ENCODE measurements at regions not wholly inside any gene's neighbourhood (a gene's known extent, or its start where the extent isn't known, plus 50 kb on each side); places are given as distances from the start of the nearest gene placed in this dataset.

- TF ChIP-seq, protein P1, sequence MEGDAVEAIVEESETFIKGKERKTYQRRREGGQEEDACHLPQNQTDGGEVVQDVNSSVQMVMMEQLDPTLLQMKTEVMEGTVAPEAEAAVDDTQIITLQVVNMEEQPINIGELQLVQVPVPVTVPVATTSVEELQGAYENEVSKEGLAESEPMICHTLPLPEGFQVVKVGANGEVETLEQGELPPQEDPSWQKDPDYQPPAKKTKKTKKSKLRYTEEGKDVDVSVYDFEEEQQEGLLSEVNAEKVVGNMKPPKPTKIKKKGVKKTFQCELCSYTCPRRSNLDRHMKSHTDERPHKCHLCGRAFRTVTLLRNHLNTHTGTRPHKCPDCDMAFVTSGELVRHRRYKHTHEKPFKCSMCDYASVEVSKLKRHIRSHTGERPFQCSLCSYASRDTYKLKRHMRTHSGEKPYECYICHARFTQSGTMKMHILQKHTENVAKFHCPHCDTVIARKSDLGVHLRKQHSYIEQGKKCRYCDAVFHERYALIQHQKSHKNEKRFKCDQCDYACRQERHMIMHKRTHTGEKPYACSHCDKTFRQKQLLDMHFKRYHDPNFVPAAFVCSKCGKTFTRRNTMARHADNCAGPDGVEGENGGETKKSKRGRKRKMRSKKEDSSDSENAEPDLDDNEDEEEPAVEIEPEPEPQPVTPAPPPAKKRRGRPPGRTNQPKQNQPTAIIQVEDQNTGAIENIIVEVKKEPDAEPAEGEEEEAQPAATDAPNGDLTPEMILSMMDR (IDR thresholded peaks at IDR 0.05; ENCODE audit: borderline replicate concordance, extremely low read depth, insufficient read depth), result no peak
- intact Hi-C loops (cut with DNase I), result no loop called here
- Histone ChIP-seq H3K36me3 (ENCODE audit: control insufficient read depth in 2 of 3, insufficient read depth in 3 of 3, low read length in 3 of 3) (no peaks in the 10 kb centered on the region), H3K27ac (ENCODE audit: low read depth in 2 of 2, low read length in 2 of 2) (no peak overlapping the region), H3K4me3 (ENCODE audit: low read length in 3 of 3) (no peak overlapping the region), H3K9ac (ENCODE audit: low read length in 3 of 3) (no peak overlapping the region), H3K27me3 (ENCODE audit: control insufficient read depth, insufficient read depth, low read length) (no peaks in the 10 kb centered on the region), H3K4me1 (ENCODE audit: control insufficient read depth in 2 of 3, insufficient read depth in 2 of 3, low read depth in 1 of 3, low read length in 3 of 3) (no peaks in the 10 kb centered on the region), H3K9me3 (ENCODE audit: control insufficient read depth in 2 of 3, insufficient read depth in 1 of 3, low read length in 3 of 3) (peaks cover 0 to 7% (median 3%) of the 10 kb centered on the region in 3 donors)
- DNase-seq (no peak), FAIRE-seq (no peak)
These were observed 513.7 kb upstream of the PTGER4 start for GRCh38 chr5:40165789-40166728.

DNA sequence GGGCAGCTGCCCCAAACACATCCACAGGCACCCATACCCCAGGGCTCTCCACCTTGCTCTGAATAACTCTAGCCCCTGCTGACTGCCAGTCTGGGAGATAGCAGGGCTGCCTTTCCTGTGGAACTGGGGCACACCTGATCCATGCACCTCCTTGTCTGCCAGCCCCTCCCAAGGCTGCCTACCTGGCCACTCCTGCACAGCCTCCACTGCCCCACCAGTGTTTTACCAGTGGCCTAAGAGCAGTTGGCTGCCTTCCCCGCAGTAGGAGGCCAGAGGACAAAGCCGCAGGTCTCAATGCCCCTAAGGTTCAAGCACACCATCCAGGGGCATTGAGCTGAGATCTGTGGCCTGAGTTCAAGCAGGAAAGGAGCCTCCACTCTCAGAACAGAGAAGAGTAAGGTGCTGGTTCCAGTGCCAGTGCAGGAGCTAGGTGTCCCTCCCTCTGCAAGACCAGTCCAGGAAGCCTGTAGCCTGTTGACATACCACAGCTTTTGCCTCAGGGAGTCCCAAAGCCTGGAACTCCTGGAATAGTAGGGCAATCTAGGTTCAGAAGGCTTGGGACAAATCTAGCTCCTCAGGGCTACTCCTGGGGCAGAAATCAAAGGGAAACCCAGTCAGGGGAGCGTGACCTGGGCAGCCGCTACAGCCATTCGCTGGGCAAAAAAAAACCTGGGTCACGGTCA, 514.5 kb upstream of the PTGER4 start:
- TF ChIP-seq, protein P1 (IDR thresholded peaks at IDR 0.05; ENCODE audit: borderline replicate concordance, extremely low read depth, insufficient read depth), result no peak

DNA sequence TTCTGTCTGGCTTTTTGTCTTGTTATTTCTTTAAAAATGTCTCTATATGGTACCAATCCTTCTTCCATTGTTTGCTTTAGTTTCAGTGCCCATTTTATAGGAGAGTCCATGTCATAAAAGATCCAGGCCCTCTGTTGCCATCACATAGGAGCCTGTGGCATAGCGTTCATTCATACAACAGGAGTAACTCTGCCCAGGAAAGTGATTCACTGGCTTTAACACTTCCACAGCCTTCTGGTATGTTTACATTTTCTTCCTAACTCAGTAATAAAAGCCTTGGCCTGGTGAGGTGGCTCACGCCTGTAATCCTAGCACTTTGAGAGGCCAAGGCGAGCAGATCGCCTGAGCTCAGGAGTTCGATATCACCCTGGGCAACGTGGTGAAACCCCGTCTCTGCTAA, 519.3 kb upstream of the PTGER4 start:
- Histone ChIP-seq H3K9me3 (ENCODE audit: control insufficient read depth in 2 of 3, insufficient read depth in 1 of 3, low read length in 3 of 3) (no peaks in the 10 kb centered on the region), H3K4me1 (ENCODE audit: control insufficient read depth in 2 of 3, insufficient read depth in 2 of 3, low read depth in 1 of 3, low read length in 3 of 3) (no peaks in the 10 kb centered on the region), H3K4me3 (ENCODE audit: low read length in 3 of 3) (no peak overlapping the region), H3K27ac (ENCODE audit: low read depth in 2 of 2, low read length in 2 of 2) (no peak overlapping the region), H3K9ac (ENCODE audit: low read length in 3 of 3) (no peak overlapping the region), H3K36me3 (ENCODE audit: control insufficient read depth in 2 of 3, insufficient read depth in 3 of 3, low read length in 3 of 3) (no peaks in the 10 kb centered on the region), H3K27me3 (ENCODE audit: control insufficient read depth, insufficient read depth, low read length) (no peaks in the 10 kb centered on the region)
- TF ChIP-seq, protein P1 (IDR thresholded peaks at IDR 0.05; ENCODE audit: borderline replicate concordance, extremely low read depth, insufficient read depth), result no peak
- intact Hi-C loops (cut with DNase I), result no loop called here
- no peak for FAIRE-seq
- DNase-seq, result no peak

More for the DNA sequence above, 514.5 kb upstream of the PTGER4 start:
- H3K4me1 ChIP-seq (ENCODE audit: control insufficient read depth in 2 of 3, insufficient read depth in 2 of 3, low read depth in 1 of 3, low read length in 3 of 3), result no peaks in the 10 kb centered on the region
- no peak overlapping the region for H3K4me3 ChIP-seq (ENCODE audit: low read length in 3 of 3)
- DNase-seq (no peak), FAIRE-seq (no peak)
- no peak overlapping the region for H3K27ac ChIP-seq (ENCODE audit: low read depth in 2 of 2, low read length in 2 of 2)
- H3K36me3 ChIP-seq (ENCODE audit: control insufficient read depth in 2 of 3, insufficient read depth in 3 of 3, low read length in 3 of 3), result no peaks in the 10 kb centered on the region
- no peak overlapping the region for H3K9ac ChIP-seq (ENCODE audit: low read length in 3 of 3)
- intact Hi-C loops (cut with DNase I), result no loop called here
- no peaks in the 10 kb centered on the region for H3K27me3 ChIP-seq (ENCODE audit: control insufficient read depth, insufficient read depth, low read length)
- H3K9me3 ChIP-seq (ENCODE audit: control insufficient read depth in 2 of 3, insufficient read depth in 1 of 3, low read length in 3 of 3), result peaks cover 0 to 3% (median under 1%) of the 10 kb centered on the region in 3 donors
